B cell (primary cell): ENCODE measurements at regions not wholly inside any gene's neighbourhood (a gene's known extent, or its start where the extent isn't known, plus 50 kb on each side); places are given as distances from the start of the nearest gene placed in this dataset.

Experiments used
- ATAC-seq: fragments of 200-7000 bp; cut with Tn5 transposase; one replicate; pipeline ENCODE4 v1.10.0; 2021; ENCODE audit warnings: low read depth, mild to moderate bottlenecking, moderate number of reproducible peaks, moderate library complexity
- CTCF ChIA-PET: fragments of 350-600 bp; sonication (Branson Sonifier 250); formaldehyde crosslinking; loops from one replicate; lab custom pipeline; 2021; ENCODE audit warnings: antibody characterized with exemption, inconsistent platforms; lab: Charles Lee
- POLR2A ChIA-PET: fragments of 350-600 bp; sonication (Branson Sonifier 250); formaldehyde crosslinking; loops from one replicate; lab custom pipeline; 2021; ENCODE audit warnings: antibody characterized with exemption; lab: Charles Lee
- DNase-seq: peaks from one replicate; pipeline ENCODE4 v3.0.0; 2013
- H2AFZ ChIP-seq: 2 replicates; pipeline ENCODE4 v1.6.1; 2012; ENCODE audit warnings: mild to moderate bottlenecking, low read depth, low read length; ENCODE audit not compliant: insufficient read depth, poor library complexity, severe bottlenecking
- H3K27ac ChIP-seq, 2 donors: 1 replicate in 1 of 2; 2 replicates in 1 of 2; pipeline ENCODE4 v1.5.1; 2012 to 2013; ENCODE audit warnings: low read length in 2 of 2, mild to moderate bottlenecking in 2 of 2, moderate library complexity in 1 of 2
- H3K27me3 ChIP-seq, 4 experiments: fragments of 200-600 bp in 1 of 4; sonication (generic) in 1 of 4; replicated peaks in 1 of 4; 1 replicate in 2 of 4; 2 replicates in 2 of 4; pipeline versions ENCODE4 v1.6.1 to v1.7.0; 2013 to 2016; ENCODE audit warnings: low read length in 3 of 4, mild to moderate bottlenecking in 2 of 4, mixed read lengths in 1 of 4, moderate library complexity in 1 of 4; ENCODE audit not compliant: insufficient read depth in 4 of 4, control insufficient read depth in 3 of 4; ENCODE audit errors: control extremely low read depth in 1 of 4
- H3K36me3 ChIP-seq, 2 experiments: replicated peaks in 1 of 2; 1 replicate in 1 of 2; 2 replicates in 1 of 2; pipeline versions ENCODE4 v1.6.1 to v1.7.1; 2013; ENCODE audit warnings: low read length in 1 of 2; ENCODE audit not compliant: insufficient read depth in 2 of 2, control insufficient read depth in 1 of 2; ENCODE audit errors: control extremely low read depth in 1 of 2, extremely low read depth in 1 of 2
- H3K4me1 ChIP-seq, 2 donors: fragments of 200-600 bp in 1 of 2; sonication (generic) in 1 of 2; 1 replicate in 1 of 2; 2 replicates in 1 of 2; pipeline versions ENCODE4 v1.5.1 to v1.6.1; 2013 to 2017; ENCODE audit warnings: low read length in 2 of 2; ENCODE audit not compliant: control insufficient read depth in 2 of 2, insufficient read depth in 2 of 2
- H3K4me2 ChIP-seq: replicated peaks from 2 replicates; pipeline ENCODE3; 2012; ENCODE audit warnings: mild to moderate bottlenecking, low read depth, low read length; ENCODE audit not compliant: poor library complexity, severe bottlenecking
- H3K4me3 ChIP-seq, 5 experiments: fragments of 200-600 bp in 1 of 5; sonication (generic) in 1 of 5; 1 replicate in 3 of 5; 2 replicates in 2 of 5; pipeline versions ENCODE4 v1.5.1 to v1.7.0; 2011 to 2016; ENCODE audit warnings: low read length in 4 of 5, mild to moderate bottlenecking in 4 of 5, low read depth in 2 of 5, control low read depth in 1 of 5, moderate library complexity in 1 of 5; ENCODE audit not compliant: insufficient read depth in 1 of 5; ENCODE audit errors: control extremely low read depth in 1 of 5, extremely low read depth in 1 of 5
- H3K79me2 ChIP-seq: fragments of 200-600 bp; sonication (generic); one replicate; pipeline ENCODE4 v1.6.0; 2016; ENCODE audit warnings: low read length; ENCODE audit not compliant: control insufficient read depth, insufficient read depth
- H3K9ac ChIP-seq: fragments of 200-600 bp; sonication (generic); 2 replicates; pipeline ENCODE4 v1.6.1; 2017; ENCODE audit warnings: mild to moderate bottlenecking, low read length, moderate library complexity
- H3K9me3 ChIP-seq, 3 donors: one replicate each; pipeline versions ENCODE4 v1.6.1 to v1.7.1; 2013; ENCODE audit warnings: low read length in 2 of 3; ENCODE audit not compliant: control insufficient read depth in 2 of 3, insufficient read depth in 1 of 3; ENCODE audit errors: control extremely low read depth in 1 of 3
- H4K20me1 ChIP-seq: 2 replicates; pipeline ENCODE4 v1.6.0; 2012; ENCODE audit warnings: mild to moderate bottlenecking, low read length; ENCODE audit not compliant: insufficient read depth, control insufficient read depth, poor library complexity, severe bottlenecking
- H3K27ac Mint-ChIP-seq: one replicate; pipeline ENCODE4 v1.8.0; 2021; ENCODE audit warnings: mixed read lengths
- H3K27me3 Mint-ChIP-seq: one replicate; pipeline ENCODE4 v1.8.0; 2021; ENCODE audit warnings: mixed read lengths
- H3K4me1 Mint-ChIP-seq: one replicate; pipeline ENCODE4 v1.8.0; 2021; ENCODE audit warnings: mixed read lengths
- H3K4me3 Mint-ChIP-seq: one replicate; pipeline ENCODE4 v1.8.0; 2021; ENCODE audit warnings: mixed read lengths
- H3K9me3 Mint-ChIP-seq: one replicate; pipeline ENCODE4 v1.8.0; 2022; ENCODE audit warnings: mixed read lengths; ENCODE audit not compliant: insufficient read depth
- EZH2 ChIP-seq: IDR thresholded peaks from 2 replicates; pipeline ENCODE4 v1.6.1; 2012; ENCODE audit warnings: borderline replicate concordance, low read depth, mild to moderate bottlenecking, moderate library complexity, low read length; ENCODE audit not compliant: insufficient read depth, poor library complexity, severe bottlenecking
- WGBS: methylation state at CpG from one replicate; pipeline ENCODE4 v1.1.5; 2013; ENCODE audit warnings: missing lambda C conversion rate; ENCODE audit not compliant: insufficient coverage; 5-methylcytosine and 5-hydroxymethylcytosine counted together
- intact Hi-C: fragments of 100-400 bp; cut with micrococcal nuclease; formaldehyde crosslinking; loops from one replicate; pipeline ENCODE4 v1.10.0; 2022
- TF ChIP-seq, protein P1 (sequence below): fragments of 200-600 bp; IDR thresholded peaks from one replicate; pipeline ENCODE4 v1.8.0; 2022; ENCODE audit warnings: antibody characterized with exemption, mild to moderate bottlenecking

DNA sequence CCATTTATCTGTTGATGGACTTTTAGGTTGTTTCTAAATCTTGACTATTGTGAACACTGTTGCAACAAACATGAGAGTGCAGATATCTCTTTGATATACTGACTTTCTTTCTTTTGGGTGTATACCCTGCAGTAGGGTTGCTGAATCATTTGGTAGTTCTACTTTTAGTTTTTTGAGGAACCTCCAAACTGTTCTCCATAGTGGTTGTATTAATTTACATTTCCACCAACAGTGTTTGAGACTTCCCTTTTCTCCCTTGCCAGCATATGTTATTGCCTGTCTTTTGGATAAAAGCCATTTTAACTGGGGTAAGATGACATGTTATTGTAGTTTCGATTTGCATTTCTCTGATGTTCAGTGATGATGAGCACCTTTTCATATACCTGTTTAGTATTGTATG is 330.0 kb downstream of the DDX10 start:
- Histone ChIP-seq H3K4me1 (no peaks in the 10 kb centered on the region), H3K27ac (no peak overlapping the region), H4K20me1 (no peaks in the 10 kb centered on the region), H3K9ac (no peak overlapping the region), H3K4me2 (no peak overlapping the region), H3K36me3 (no peaks in the 10 kb centered on the region), H3K27me3 (no peaks in the 10 kb centered on the region), H3K9me3 (no peaks in the 10 kb centered on the region), H2AFZ (no peak overlapping the region), H3K4me3 (no peak overlapping the region), H3K79me2 (no peaks in the 10 kb centered on the region)
- no CpG with 5 or more reads among the region's 1 CpG for WGBS
- TF ChIP-seq, protein P1, sequence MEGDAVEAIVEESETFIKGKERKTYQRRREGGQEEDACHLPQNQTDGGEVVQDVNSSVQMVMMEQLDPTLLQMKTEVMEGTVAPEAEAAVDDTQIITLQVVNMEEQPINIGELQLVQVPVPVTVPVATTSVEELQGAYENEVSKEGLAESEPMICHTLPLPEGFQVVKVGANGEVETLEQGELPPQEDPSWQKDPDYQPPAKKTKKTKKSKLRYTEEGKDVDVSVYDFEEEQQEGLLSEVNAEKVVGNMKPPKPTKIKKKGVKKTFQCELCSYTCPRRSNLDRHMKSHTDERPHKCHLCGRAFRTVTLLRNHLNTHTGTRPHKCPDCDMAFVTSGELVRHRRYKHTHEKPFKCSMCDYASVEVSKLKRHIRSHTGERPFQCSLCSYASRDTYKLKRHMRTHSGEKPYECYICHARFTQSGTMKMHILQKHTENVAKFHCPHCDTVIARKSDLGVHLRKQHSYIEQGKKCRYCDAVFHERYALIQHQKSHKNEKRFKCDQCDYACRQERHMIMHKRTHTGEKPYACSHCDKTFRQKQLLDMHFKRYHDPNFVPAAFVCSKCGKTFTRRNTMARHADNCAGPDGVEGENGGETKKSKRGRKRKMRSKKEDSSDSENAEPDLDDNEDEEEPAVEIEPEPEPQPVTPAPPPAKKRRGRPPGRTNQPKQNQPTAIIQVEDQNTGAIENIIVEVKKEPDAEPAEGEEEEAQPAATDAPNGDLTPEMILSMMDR: no peak
- no peak for TF ChIP-seq EZH2
- ChIA-PET CTCF (no interaction called here), POLR2A (no interaction called here)
- no peak for ATAC-seq
- Mint-ChIP-seq H3K9me3 (peaks cover 3% of the 10 kb centered on the region), H3K4me1 (no peaks in the 10 kb centered on the region), H3K4me3 (no peak overlapping the region), H3K27ac (no peak overlapping the region), H3K27me3 (peaks cover 5% of the 10 kb centered on the region)
- no peak for DNase-seq
- intact Hi-C loops: no loop called here

DNA sequence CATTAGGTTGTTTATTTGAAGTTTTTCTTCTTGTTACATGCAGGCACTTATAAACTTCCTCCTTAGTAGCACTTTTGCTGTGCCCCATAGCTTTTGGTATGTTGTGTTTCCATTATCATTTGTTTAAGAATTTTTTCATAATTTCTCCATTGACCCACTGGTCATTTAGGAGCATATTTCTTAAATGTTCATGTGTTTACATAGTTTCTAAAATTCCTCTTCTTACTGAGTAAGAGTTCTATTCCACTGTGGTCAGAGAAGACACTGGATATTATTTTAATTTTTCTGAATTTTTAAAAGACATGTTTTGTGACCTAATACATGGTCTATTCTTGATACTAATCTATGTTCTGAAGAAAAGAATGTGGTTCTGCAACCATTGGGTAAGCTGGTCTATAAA is 333.0 kb downstream of the DDX10 start:
- Histone ChIP-seq H3K79me2 (no peaks in the 10 kb centered on the region), H4K20me1 (no peaks in the 10 kb centered on the region), H3K36me3 (no peaks in the 10 kb centered on the region), H3K9me3 (no peaks in the 10 kb centered on the region), H3K27ac (no peak overlapping the region), H3K4me3 (no peak overlapping the region), H3K9ac (no peak overlapping the region), H3K4me2 (no peak overlapping the region), H2AFZ (no peak overlapping the region), H3K27me3 (no peaks in the 10 kb centered on the region), H3K4me1 (no peaks in the 10 kb centered on the region)
- no peak for DNase-seq
- peaks cover 5% of the 10 kb centered on the region for H3K27me3 Mint-ChIP-seq
- ChIA-PET POLR2A (no interaction called here), CTCF (no interaction called here)
- no peak for TF ChIP-seq EZH2
- TF ChIP-seq, protein P1: no peak
- H3K4me3 Mint-ChIP-seq: no peak overlapping the region
- no peaks in the 10 kb centered on the region for H3K4me1 Mint-ChIP-seq
- ATAC-seq: no peak
- peaks cover 3% of the 10 kb centered on the region for H3K9me3 Mint-ChIP-seq
- no peak overlapping the region for H3K27ac Mint-ChIP-seq
- intact Hi-C loops: no loop called here
